Sigmoid colon (tissue), 6 donors: ENCODE measurements at regions not wholly inside any gene's neighbourhood (a gene's known extent, or its start where the extent isn't known, plus 50 kb on each side); places are given as distances from the start of the nearest gene placed in this dataset.

Experiments used
- DNase-seq: peaks from one replicate; pipeline ENCODE4 v3.0.0-alpha.2; 2019
- H3K27ac ChIP-seq, 4 donors: fragments of 200-600 bp; sonication (generic); one replicate each; pipeline ENCODE4 v1.5.1; 2016 to 2019; ENCODE audit warnings: mild to moderate bottlenecking in 1 of 4
- H3K27me3 ChIP-seq, 3 donors: fragments of 200-600 bp; sonication (generic); one replicate each; pipeline ENCODE4 v1.5.1; 2019; ENCODE audit warnings: mild to moderate bottlenecking in 1 of 3
- H3K36me3 ChIP-seq, 4 donors: fragments of 200-600 bp; sonication (generic); one replicate each; pipeline ENCODE4 v1.5.1; 2016 to 2019
- H3K4me1 ChIP-seq, 4 donors: fragments of 200-600 bp; sonication (generic); one replicate each; pipeline ENCODE4 v1.5.1; 2017 to 2019
- H3K4me3 ChIP-seq, 4 donors: fragments of 200-600 bp; sonication (generic); one replicate each; pipeline ENCODE4 v1.5.1; 2017 to 2019; ENCODE audit warnings: mild to moderate bottlenecking in 2 of 4, moderate library complexity in 1 of 4
- H3K9me3 ChIP-seq, 4 donors: fragments of 200-600 bp in 3 of 4; sonication (generic) in 3 of 4; one replicate each; pipeline versions ENCODE4 v1.5.1 to v1.6.1; 2013 to 2019
- EP300 ChIP-seq, 4 donors: sonication (generic); formaldehyde crosslinking; IDR thresholded peaks; one replicate each; pipeline ENCODE4 v1.6.1; 2017; ENCODE audit warnings: antibody characterized with exemption in 4 of 4
- POLR2A ChIP-seq, 2 donors: fragments of 450-650 bp; IDR thresholded peaks; one replicate each; pipeline ENCODE4 v1.6.1; 2016; ENCODE audit warnings: antibody characterized with exemption in 2 of 2, mild to moderate bottlenecking in 2 of 2, moderate library complexity in 2 of 2
- POLR2AphosphoS5 ChIP-seq, 4 donors: sonication (generic); formaldehyde crosslinking; IDR thresholded peaks; one replicate each; pipeline ENCODE4 v1.6.1; 2017; ENCODE audit warnings: antibody characterized with exemption in 4 of 4
- WGBS, 2 donors: extraction: QIAGEN DNeasy Blood & Tissue Kit; methylation state at CpG; one replicate each; pipeline ENCODE4 v1.1.7; 2013; 5-methylcytosine and 5-hydroxymethylcytosine counted together
- intact Hi-C: fragments of 100-400 bp; cut with DNase I; formaldehyde crosslinking; loops from one replicate; pipeline ENCODE4 v1.15.1; 2023
- TF ChIP-seq, protein P1 (sequence below), 4 experiments: fragments of 450-650 bp in 3 of 4; fragments of 200-600 bp in 1 of 4; IDR thresholded peaks; one replicate each; pipeline ENCODE4 v1.5.1; 2016 to 2019; ENCODE audit warnings: antibody characterized with exemption in 4 of 4, mild to moderate bottlenecking in 3 of 4, moderate library complexity in 2 of 4
- donor health status: healthy with polysubstance abuse.
- donor health status: healthy.

- Histone ChIP-seq H3K4me3 (no peak overlapping the region), H3K36me3 (no peaks in the 10 kb centered on the region), H3K4me1 (no peaks in the 10 kb centered on the region), H3K9me3 (peaks cover 0 to 5% (median 0%) of the 10 kb centered on the region in 4 donors), H3K27me3 (no peaks in the 10 kb centered on the region), H3K27ac (no peak overlapping the region)
- WGBS, 2 donors, result 24 to 57% methylated on average over 3 of the region's 3 CpGs
- no peak for DNase-seq
- intact Hi-C loops, result no loop called here
- TF ChIP-seq POLR2AphosphoS5 (IDR thresholded peaks at IDR 0.05) (no peak), EP300 (IDR thresholded peaks at IDR 0.05) (no peak)
- TF ChIP-seq, protein P1, sequence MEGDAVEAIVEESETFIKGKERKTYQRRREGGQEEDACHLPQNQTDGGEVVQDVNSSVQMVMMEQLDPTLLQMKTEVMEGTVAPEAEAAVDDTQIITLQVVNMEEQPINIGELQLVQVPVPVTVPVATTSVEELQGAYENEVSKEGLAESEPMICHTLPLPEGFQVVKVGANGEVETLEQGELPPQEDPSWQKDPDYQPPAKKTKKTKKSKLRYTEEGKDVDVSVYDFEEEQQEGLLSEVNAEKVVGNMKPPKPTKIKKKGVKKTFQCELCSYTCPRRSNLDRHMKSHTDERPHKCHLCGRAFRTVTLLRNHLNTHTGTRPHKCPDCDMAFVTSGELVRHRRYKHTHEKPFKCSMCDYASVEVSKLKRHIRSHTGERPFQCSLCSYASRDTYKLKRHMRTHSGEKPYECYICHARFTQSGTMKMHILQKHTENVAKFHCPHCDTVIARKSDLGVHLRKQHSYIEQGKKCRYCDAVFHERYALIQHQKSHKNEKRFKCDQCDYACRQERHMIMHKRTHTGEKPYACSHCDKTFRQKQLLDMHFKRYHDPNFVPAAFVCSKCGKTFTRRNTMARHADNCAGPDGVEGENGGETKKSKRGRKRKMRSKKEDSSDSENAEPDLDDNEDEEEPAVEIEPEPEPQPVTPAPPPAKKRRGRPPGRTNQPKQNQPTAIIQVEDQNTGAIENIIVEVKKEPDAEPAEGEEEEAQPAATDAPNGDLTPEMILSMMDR (IDR thresholded peaks at IDR 0.05), result no peak
These were observed 98.1 kb upstream of the CERS6 start for GRCh38 chr2:168357797-168358472.

DNA sequence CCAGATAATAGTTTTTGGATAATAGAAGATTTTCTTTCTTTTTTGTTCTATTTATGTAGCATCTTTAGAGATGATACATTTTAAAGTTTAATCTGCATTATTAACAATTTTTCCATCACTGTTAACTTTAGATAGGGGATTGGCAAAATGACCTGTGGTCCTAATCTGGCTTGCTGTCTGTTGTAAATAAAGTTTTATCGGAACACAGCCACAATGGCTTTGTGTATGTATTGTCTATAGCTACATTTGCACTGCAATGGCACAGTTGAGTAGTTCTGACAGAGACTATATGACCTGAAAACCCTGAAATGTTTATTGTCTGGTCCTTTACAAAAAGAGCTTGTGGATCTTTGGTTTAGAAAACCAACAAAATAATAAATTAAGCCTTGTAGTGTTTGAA is 97.0 kb upstream of the CERS6 start:
- DNase-seq, result no peak
- Histone ChIP-seq H3K4me1 (no peaks in the 10 kb centered on the region), H3K9me3 (no peaks in the 10 kb centered on the region), H3K4me3 (no peak overlapping the region), H3K36me3 (no peaks in the 10 kb centered on the region), H3K27me3 (no peaks in the 10 kb centered on the region), H3K27ac (no peak overlapping the region)
- WGBS, 2 donors, result 97% methylated on average over 1 of the region's 1 CpG
- intact Hi-C loops, result no loop called here
- TF ChIP-seq, protein P1 (IDR thresholded peaks at IDR 0.05), result no peak
- TF ChIP-seq POLR2A (IDR thresholded peaks at IDR 0.05) (no peak), EP300 (IDR thresholded peaks at IDR 0.05) (no peak), POLR2AphosphoS5 (IDR thresholded peaks at IDR 0.05) (no peak)

DNA sequence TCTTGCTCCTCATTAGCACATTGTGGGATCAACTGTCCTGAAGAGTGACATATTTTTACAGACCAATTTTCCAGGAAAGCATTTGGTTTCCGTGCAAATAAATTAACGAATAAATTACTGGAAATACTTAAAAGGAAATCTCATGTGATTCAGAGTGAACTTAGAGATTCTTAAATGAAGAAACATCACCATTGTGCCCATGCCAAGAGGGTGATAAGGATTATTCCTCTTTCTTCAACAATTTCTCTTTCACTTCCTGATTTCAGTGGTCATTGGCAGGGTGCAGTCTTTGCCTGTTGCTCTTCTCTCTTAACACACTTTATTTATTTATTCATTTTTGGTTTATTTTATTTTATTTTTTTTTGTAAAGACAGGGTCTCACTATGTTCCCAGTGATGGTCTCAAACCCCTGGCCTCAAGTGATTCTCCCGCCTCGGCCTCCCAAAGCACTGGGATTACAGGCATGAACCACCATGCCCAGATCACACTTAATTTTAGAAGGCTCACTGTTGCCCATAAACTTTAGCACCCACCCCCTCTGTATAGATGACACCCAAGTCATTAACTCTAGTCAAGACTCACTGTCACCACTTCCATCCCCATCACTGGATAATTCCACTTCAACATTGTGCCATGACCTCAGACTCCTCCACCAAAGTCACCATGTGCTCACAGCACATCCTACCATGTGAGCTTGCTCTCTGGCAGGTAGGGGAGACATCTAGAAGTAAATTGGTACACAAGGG is 92.6 kb upstream of the CERS6 start:
- TF ChIP-seq POLR2AphosphoS5 (IDR thresholded peaks at IDR 0.05) (no peak), EP300 (IDR thresholded peaks at IDR 0.05) (no peak), POLR2A (IDR thresholded peaks at IDR 0.05) (no peak)
- TF ChIP-seq, protein P1 (IDR thresholded peaks at IDR 0.05), result no peak
- no peaks in the 10 kb centered on the region for H3K4me1 ChIP-seq

GRCh38 chr2:168365094-168365621 is 90.9 kb upstream of the CERS6 start:
- Histone ChIP-seq H3K27me3 (no peaks in the 10 kb centered on the region), H3K4me1 (no peaks in the 10 kb centered on the region), H3K9me3 (no peaks in the 10 kb centered on the region), H3K36me3 (no peaks in the 10 kb centered on the region), H3K27ac (no peak overlapping the region), H3K4me3 (no peak overlapping the region)
- DNase-seq, result no peak
- 92 to 95% methylated on average over 6 of the region's 6 CpGs for WGBS, 2 donors
- TF ChIP-seq POLR2A (IDR thresholded peaks at IDR 0.05), result no peak
- no peak for TF ChIP-seq POLR2AphosphoS5 (IDR thresholded peaks at IDR 0.05)
- TF ChIP-seq, protein P1 (IDR thresholded peaks at IDR 0.05), result no peak
- no peak for TF ChIP-seq EP300 (IDR thresholded peaks at IDR 0.05)
- intact Hi-C loops, result no loop called here

More for the DNA sequence above, 92.6 kb upstream of the CERS6 start:
- Histone ChIP-seq H3K4me3 (no peak overlapping the region), H3K36me3 (no peaks in the 10 kb centered on the region), H3K27ac (no peak overlapping the region), H3K27me3 (no peaks in the 10 kb centered on the region), H3K9me3 (no peaks in the 10 kb centered on the region)
- WGBS, 2 donors, result 94 to 96% methylated on average over 4 of the region's 4 CpGs
- intact Hi-C loops, result no loop called here
- DNase-seq, result no peak
